ENCODE measurements at regions not wholly inside any gene's neighbourhood (a gene's known extent, or its start where the extent isn't known, plus 50 kb on each side); places are given as distances from the start of the nearest gene placed in this dataset.

DNA sequence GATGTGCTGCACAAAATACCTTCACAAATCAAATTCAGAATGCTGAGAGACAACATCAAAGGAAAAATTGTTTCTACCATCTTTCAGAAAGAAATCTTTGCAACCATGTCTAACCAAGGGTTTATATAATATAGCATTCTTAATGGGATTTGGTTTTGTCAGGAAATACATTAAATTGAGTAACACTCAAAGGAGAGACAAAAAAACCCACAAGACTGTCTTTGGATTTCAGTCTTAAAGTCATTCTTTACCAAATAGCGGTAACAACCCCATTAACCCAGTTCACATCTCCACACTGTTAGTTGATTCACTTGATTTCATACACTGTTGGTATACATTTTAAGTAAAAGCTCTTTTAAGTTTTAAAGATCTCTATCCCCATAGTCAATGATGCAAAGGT is 145.7 kb upstream of the EDNRA start:
- TF ChIP-seq POLR2A (IDR thresholded peaks at IDR 0.05) (no peak), CTCF (IDR thresholded peaks at IDR 0.05 in 8 of 11, conservative IDR thresholded peaks at IDR 0.05 in 3 of 11) (no peak), POLR2AphosphoS5 (IDR thresholded peaks at IDR 0.05) (no peak)
